Colonic mucosa (tissue), 4 donors: ENCODE measurements at regions not wholly inside any gene's neighbourhood (a gene's known extent, or its start where the extent isn't known, plus 50 kb on each side); places are given as distances from the start of the nearest gene placed in this dataset.

Source experiments
- DNase-seq: peaks from one replicate; pipeline ENCODE4 v3.0.0-alpha.2; 2020
- H3K27ac ChIP-seq: fragments of 200-600 bp; one replicate; pipeline ENCODE4 v1.8.0; 2021
- H3K27me3 ChIP-seq: fragments of 200-600 bp; one replicate; pipeline ENCODE4 v1.8.0; 2021
- H3K36me3 ChIP-seq: fragments of 200-600 bp; one replicate; pipeline ENCODE4 v1.8.0; 2021
- H3K4me1 ChIP-seq: fragments of 200-600 bp; one replicate; pipeline ENCODE4 v1.8.0; 2021; ENCODE audit warnings: mild to moderate bottlenecking
- H3K4me3 ChIP-seq: fragments of 200-600 bp; one replicate; pipeline ENCODE4 v1.8.0; 2021
- H3K9ac ChIP-seq, 2 donors: one replicate each; pipeline ENCODE4 v1.7.0; 2013; ENCODE audit warnings: control low read depth in 2 of 2, low read depth in 2 of 2, low read length in 2 of 2
- H3K9me3 ChIP-seq: fragments of 200-600 bp; one replicate; pipeline ENCODE4 v1.8.0; 2021
- intact Hi-C: fragments of 100-400 bp; cut with DNase I; formaldehyde crosslinking; loops from one replicate; pipeline ENCODE4 v1.14.1; 2022
- TF ChIP-seq, protein P1 (sequence below): fragments of 200-600 bp; IDR thresholded peaks from one replicate; pipeline ENCODE4 v1.8.0; 2022; ENCODE audit warnings: antibody characterized with exemption, mild to moderate bottlenecking
- donor health status: healthy.
- donor health status: DM: no; HTN: no; CAD: no.
- donor health status: DM: no; HTN: no; CAD: no.

DNA sequence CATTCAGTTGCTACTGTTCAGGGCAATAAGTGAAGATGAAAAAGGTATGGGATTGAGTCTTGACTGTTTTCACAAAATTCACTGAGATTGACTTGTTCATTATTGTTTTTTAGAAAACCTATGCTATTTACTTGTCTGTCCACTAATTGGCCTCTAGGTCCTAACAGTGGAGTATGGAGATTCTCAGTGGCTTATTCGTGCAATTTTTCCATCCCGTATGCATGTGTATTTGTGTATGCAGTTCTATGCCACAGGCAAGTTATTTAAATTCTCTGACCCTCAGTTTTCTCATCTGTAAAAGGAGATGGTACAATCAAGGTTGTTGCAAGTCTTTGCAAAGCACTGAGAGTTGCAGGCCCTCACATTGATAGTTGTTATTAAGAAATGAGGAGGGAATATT lies 151.0 kb downstream of the BBOX1 start:
- Histone ChIP-seq H3K9me3 (no peaks in the 10 kb centered on the region), H3K36me3 (no peaks in the 10 kb centered on the region), H3K4me1 (peaks cover 7% of the 10 kb centered on the region), H3K27me3 (no peaks in the 10 kb centered on the region), H3K27ac (no peak overlapping the region), H3K9ac (no peak overlapping the region), H3K4me3 (no peak overlapping the region)
- intact Hi-C loops, result no loop called here
- TF ChIP-seq, protein P1, sequence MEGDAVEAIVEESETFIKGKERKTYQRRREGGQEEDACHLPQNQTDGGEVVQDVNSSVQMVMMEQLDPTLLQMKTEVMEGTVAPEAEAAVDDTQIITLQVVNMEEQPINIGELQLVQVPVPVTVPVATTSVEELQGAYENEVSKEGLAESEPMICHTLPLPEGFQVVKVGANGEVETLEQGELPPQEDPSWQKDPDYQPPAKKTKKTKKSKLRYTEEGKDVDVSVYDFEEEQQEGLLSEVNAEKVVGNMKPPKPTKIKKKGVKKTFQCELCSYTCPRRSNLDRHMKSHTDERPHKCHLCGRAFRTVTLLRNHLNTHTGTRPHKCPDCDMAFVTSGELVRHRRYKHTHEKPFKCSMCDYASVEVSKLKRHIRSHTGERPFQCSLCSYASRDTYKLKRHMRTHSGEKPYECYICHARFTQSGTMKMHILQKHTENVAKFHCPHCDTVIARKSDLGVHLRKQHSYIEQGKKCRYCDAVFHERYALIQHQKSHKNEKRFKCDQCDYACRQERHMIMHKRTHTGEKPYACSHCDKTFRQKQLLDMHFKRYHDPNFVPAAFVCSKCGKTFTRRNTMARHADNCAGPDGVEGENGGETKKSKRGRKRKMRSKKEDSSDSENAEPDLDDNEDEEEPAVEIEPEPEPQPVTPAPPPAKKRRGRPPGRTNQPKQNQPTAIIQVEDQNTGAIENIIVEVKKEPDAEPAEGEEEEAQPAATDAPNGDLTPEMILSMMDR, result no peak
- DNase-seq, result no peak

DNA sequence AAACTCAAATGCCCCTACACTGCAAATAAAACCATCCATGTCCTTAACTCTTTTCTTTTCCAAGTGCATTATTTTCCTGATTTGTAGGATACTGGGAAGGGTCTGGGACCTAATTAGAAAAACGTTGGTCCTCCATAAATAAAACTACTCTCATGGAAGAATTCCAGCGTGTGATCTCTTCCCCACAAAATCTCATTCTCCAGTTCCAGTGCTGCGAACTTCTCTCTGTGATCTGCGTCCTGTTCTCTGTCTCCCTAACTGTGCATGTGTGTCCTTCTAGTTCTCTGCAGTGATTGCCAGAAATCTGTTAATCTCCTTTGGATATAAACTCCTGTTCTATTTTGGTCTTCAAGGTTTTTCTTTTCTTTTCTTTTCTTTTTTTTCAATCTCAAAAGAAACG lies 148.1 kb downstream of the BBOX1 start:
- TF ChIP-seq, protein P1, result no peak
- H3K4me1 ChIP-seq, result peaks cover 7% of the 10 kb centered on the region
- H3K4me3 ChIP-seq, result no peak overlapping the region
- no peaks in the 10 kb centered on the region for H3K9me3 ChIP-seq
- H3K27ac ChIP-seq, result no peak overlapping the region
- no peaks in the 10 kb centered on the region for H3K27me3 ChIP-seq
- intact Hi-C loops, result loop anchor here (10.0 kb wide), 1 partner anchor 176 kb away; the partner anchor contains the start of gene CCDC34
- no peaks in the 10 kb centered on the region for H3K36me3 ChIP-seq
- no peak overlapping the region for H3K9ac ChIP-seq
- DNase-seq, result no peak

DNA sequence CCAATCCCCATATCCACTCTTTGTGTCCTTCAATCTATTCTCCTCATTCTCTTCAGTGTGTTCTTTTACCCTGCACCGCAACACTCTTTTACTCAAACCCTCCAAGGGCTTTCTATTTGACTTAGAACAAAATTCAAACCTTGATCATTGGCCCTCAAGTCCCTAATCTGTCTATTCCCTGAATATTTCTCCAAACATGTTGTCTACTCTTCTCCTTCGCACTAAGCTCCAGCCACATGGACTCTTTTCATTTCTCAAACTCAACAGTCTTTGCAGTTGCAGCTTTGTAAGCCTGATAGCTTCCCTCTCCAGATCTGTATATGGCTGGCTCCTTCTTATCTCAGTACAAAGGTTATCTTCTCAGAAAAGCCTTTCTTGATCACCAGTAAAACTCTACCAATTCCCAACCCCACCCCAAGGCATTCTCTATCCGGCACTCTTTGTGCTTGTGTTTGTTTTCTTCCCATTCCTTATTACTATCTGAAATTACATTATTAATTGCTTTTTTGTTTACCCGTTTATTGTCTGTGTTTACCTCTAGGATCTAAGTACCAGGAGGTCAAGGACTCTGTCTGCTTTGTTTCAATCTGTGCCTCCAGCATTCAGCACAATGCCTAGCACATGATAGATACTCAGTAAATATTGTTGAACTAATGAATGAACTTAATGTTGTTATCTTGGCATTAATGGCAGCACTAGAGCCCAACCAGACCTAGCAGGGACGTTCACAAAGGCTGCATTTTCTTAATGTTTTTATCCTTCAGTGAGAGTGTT lies 147.4 kb downstream of the BBOX1 start:
- TF ChIP-seq, protein P1, result no peak
- H3K9me3 ChIP-seq, result no peaks in the 10 kb centered on the region
- peak overlapping the region; percentile 82 for H3K27ac ChIP-seq
- no peaks in the 10 kb centered on the region for H3K27me3 ChIP-seq
- peaks cover 7% of the 10 kb centered on the region for H3K4me1 ChIP-seq
- no peaks in the 10 kb centered on the region for H3K36me3 ChIP-seq
- H3K9ac ChIP-seq, result peak overlapping the region in 1 of 2 donors; percentile 75
- intact Hi-C loops, result loop anchor here (10.0 kb wide), 1 partner anchor 177 kb away; the partner anchor contains the start of gene CCDC34
- no peak overlapping the region for H3K4me3 ChIP-seq
- peak; percentile 64 for DNase-seq

DNA sequence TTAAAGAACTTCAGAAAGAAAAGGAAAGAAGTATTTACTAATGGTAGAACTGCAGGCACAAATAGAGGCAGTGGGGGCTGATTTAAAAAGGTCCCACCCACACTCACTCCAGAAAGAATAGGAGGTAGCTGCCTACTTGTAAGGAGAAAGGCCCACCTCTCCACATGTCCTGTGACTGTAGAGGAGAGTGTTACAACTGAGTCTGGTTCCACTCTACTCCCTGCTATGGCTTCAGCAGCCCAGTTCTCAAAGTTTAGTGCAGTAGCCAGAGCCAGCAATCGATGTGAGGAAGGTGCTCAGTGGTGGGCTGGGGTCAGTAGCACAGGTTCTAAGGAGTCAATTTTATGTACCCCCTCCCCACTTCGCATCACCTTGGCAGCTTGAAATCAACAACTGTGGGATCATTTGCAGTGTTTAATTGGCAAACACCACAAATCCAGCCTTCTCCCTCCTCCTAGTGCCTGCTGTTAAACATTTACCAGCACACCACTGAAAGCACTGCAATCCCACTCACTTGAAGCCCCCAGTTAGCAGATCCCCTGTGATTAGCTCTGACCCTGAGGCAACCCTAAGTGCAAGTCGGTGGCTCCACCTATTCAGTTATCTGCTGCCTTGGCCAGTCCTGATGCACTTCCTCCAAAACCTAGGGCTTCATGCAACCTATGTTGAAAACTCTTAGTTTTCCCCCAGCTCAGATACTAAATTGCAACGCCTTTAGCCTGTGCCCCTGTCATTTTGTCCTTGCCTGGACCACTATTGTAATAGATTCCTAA lies 146.6 kb downstream of the BBOX1 start:
- Histone ChIP-seq H3K36me3 (no peaks in the 10 kb centered on the region), H3K9me3 (no peaks in the 10 kb centered on the region), H3K4me3 (no peak overlapping the region), H3K4me1 (peaks cover 7% of the 10 kb centered on the region), H3K9ac (peak overlapping the region in 1 of 2 donors; percentile 75), H3K27me3 (no peaks in the 10 kb centered on the region), H3K27ac (peak overlapping the region; percentile 82)
- intact Hi-C loops, result loop anchor here (10.0 kb wide), 1 partner anchor 178 kb away; the partner anchor contains the start of gene CCDC34
- no peak for DNase-seq
- TF ChIP-seq, protein P1, result no peak

DNA sequence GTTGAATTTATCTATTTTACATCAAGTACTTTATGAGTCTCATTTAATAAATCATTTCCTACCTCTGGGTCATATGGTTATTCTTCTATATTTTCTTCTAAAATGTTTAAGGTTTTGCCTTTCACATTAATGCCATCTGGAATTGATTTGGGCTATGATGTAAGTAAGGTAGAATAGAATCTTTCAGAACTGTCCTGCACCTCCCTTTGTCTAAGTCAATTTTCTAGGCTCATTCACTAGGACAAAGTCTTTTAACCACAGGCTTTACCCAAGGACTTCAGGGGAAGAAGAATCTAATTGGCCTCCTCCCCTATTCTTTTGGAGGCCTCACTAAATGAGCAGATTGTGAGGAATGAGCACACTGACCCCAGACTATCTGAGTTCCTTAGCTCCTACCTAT lies 146.0 kb downstream of the BBOX1 start:
- H3K27ac ChIP-seq, result peak overlapping the region; percentile 82
- intact Hi-C loops, result loop anchor here (10.0 kb wide), 1 partner anchor 178 kb away; the partner anchor contains the start of gene CCDC34

More for the DNA sequence above, 146.0 kb downstream of the BBOX1 start:
- Histone ChIP-seq H3K9me3 (no peaks in the 10 kb centered on the region), H3K9ac (peak overlapping the region in 1 of 2 donors; percentile 75), H3K36me3 (no peaks in the 10 kb centered on the region), H3K4me1 (peaks cover 7% of the 10 kb centered on the region), H3K4me3 (no peak overlapping the region), H3K27me3 (no peaks in the 10 kb centered on the region)
- TF ChIP-seq, protein P1, result no peak
- no peak for DNase-seq
